Neural crest cell (in vitro differentiated cells): ENCODE measurements at regions not wholly inside any gene's neighbourhood (a gene's known extent, or its start where the extent isn't known, plus 50 kb on each side); places are given as distances from the start of the nearest gene placed in this dataset.

ENCODE experiments used
- DNase-seq: peaks from one replicate; pipeline ENCODE4 v3.0.0; 2021; ENCODE audit warnings: low read depth, mixed read lengths, low spot score
- H3K27ac Mint-ChIP-seq: one replicate; pipeline ENCODE4 v1.8.0; 2021; ENCODE audit warnings: mild to moderate bottlenecking, mixed read lengths; ENCODE audit not compliant: unreplicated experiment
- H3K27me3 Mint-ChIP-seq: 2 replicates; pipeline ENCODE4 v1.8.0; 2021; ENCODE audit warnings: low read depth, mild to moderate bottlenecking, mixed read lengths
- H3K36me3 Mint-ChIP-seq: 2 replicates; pipeline ENCODE4 v1.8.0; 2021; ENCODE audit warnings: low read depth, mild to moderate bottlenecking, mixed read lengths
- H3K4me1 Mint-ChIP-seq: 2 replicates; pipeline ENCODE4 v1.8.0; 2021; ENCODE audit warnings: mixed read lengths
- H3K4me3 Mint-ChIP-seq: one replicate; pipeline ENCODE4 v1.8.0; 2021; ENCODE audit warnings: mild to moderate bottlenecking, mixed read lengths
- H3K9me3 Mint-ChIP-seq: 2 replicates; pipeline ENCODE4 v1.8.0; 2021; ENCODE audit warnings: mixed read lengths
- TF ChIP-seq, protein P1 (sequence below): fragments of 200-600 bp; sonication (generic); conservative IDR thresholded peaks from 2 replicates; pipeline ENCODE4 v1.5.0; 2021; ENCODE audit warnings: antibody characterized with exemption, mild to moderate bottlenecking

DNA sequence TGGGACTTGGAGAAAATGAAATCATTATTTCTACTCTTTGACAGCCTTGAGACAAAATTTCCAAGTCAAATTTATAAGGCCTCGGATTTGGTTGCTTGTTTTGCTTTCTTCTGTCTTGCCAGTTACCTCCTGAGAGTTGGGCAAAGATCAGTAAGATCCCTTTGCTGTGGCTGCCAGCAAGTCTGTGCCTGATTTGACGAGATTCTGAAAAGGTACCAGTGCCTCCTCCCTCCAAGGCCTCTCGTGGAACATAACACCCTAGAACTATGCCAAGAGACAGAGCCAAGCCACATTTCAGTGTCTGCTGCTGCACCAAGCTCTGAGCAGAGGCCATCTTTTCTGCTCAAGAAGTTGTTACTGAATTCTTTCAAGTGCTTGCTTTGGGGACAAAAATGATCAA, 61.0 kb downstream of the GTPBP8 start:
- H3K4me3 Mint-ChIP-seq = no peak overlapping the region
- peaks cover 10% of the 10 kb centered on the region for H3K4me1 Mint-ChIP-seq
- H3K27me3 Mint-ChIP-seq = no peaks in the 10 kb centered on the region
- peaks cover 3% of the 10 kb centered on the region for H3K36me3 Mint-ChIP-seq
- peaks cover 2% of the 10 kb centered on the region for H3K9me3 Mint-ChIP-seq
- H3K27ac Mint-ChIP-seq = peak overlapping the region; percentile 36
- TF ChIP-seq, protein P1, sequence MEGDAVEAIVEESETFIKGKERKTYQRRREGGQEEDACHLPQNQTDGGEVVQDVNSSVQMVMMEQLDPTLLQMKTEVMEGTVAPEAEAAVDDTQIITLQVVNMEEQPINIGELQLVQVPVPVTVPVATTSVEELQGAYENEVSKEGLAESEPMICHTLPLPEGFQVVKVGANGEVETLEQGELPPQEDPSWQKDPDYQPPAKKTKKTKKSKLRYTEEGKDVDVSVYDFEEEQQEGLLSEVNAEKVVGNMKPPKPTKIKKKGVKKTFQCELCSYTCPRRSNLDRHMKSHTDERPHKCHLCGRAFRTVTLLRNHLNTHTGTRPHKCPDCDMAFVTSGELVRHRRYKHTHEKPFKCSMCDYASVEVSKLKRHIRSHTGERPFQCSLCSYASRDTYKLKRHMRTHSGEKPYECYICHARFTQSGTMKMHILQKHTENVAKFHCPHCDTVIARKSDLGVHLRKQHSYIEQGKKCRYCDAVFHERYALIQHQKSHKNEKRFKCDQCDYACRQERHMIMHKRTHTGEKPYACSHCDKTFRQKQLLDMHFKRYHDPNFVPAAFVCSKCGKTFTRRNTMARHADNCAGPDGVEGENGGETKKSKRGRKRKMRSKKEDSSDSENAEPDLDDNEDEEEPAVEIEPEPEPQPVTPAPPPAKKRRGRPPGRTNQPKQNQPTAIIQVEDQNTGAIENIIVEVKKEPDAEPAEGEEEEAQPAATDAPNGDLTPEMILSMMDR = no peak
- no peak for DNase-seq

- TF ChIP-seq, protein P1 = no peak
- H3K4me3 Mint-ChIP-seq = no peak overlapping the region
- peaks cover 10% of the 10 kb centered on the region for H3K4me1 Mint-ChIP-seq
- no peak overlapping the region for H3K27ac Mint-ChIP-seq
- no peaks in the 10 kb centered on the region for H3K27me3 Mint-ChIP-seq
- DNase-seq = no peak
- H3K36me3 Mint-ChIP-seq = peaks cover under 1% of the 10 kb centered on the region
- no peaks in the 10 kb centered on the region for H3K9me3 Mint-ChIP-seq
These were observed 62.4 kb downstream of the GTPBP8 start for GRCh38 chr3:113053169-113053568.

- H3K4me1 Mint-ChIP-seq = peaks cover 10% of the 10 kb centered on the region
- no peak for DNase-seq
- H3K36me3 Mint-ChIP-seq = no peaks in the 10 kb centered on the region
- no peaks in the 10 kb centered on the region for H3K9me3 Mint-ChIP-seq
- no peak overlapping the region for H3K4me3 Mint-ChIP-seq
- no peak overlapping the region for H3K27ac Mint-ChIP-seq
- no peaks in the 10 kb centered on the region for H3K27me3 Mint-ChIP-seq
- TF ChIP-seq, protein P1 = no peak
These were observed 63.8 kb downstream of the GTPBP8 start for GRCh38 chr3:113054552-113054951.

- TF ChIP-seq, protein P1 = no peak
- no peak for DNase-seq
- Mint-ChIP-seq H3K4me1 (peaks cover 10% of the 10 kb centered on the region), H3K27me3 (no peaks in the 10 kb centered on the region), H3K9me3 (no peaks in the 10 kb centered on the region), H3K27ac (no peak overlapping the region), H3K36me3 (no peaks in the 10 kb centered on the region), H3K4me3 (no peak overlapping the region)
These were observed 64.4 kb downstream of the GTPBP8 start for GRCh38 chr3:113055201-113055600.

DNA sequence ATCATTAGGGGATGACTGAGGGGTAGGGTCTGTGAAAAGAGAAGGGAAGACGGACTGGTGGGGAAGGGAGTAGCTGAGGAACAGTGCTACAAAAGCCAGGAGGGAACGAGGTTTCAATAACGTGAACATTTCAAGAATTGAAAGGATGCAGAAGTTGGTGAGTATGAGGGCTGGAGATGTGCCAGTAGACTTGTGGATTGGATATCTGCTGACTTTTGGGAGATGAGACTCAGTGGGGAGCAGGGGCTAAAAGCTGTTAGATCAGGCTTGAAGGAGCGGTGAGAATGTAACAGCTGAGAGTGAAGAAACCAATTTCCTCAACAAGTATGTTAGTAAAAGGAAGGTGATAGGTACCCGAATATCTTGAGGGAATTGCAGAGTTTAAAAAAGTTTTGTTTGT, 65.2 kb downstream of the GTPBP8 start:
- Mint-ChIP-seq H3K4me1 (peaks cover 10% of the 10 kb centered on the region), H3K27me3 (no peaks in the 10 kb centered on the region), H3K9me3 (peaks cover 2% of the 10 kb centered on the region), H3K4me3 (no peak overlapping the region), H3K36me3 (no peaks in the 10 kb centered on the region), H3K27ac (no peak overlapping the region)
- no peak for DNase-seq
- TF ChIP-seq, protein P1 = no peak

GRCh38 chr3:113057117-113057516, 66.3 kb downstream of the GTPBP8 start:
- TF ChIP-seq, protein P1 = no peak
- no peak for DNase-seq
- Mint-ChIP-seq H3K4me1 (peaks cover 5% of the 10 kb centered on the region), H3K4me3 (no peak overlapping the region), H3K36me3 (peaks cover 4% of the 10 kb centered on the region), H3K27me3 (no peaks in the 10 kb centered on the region), H3K9me3 (peaks cover 7% of the 10 kb centered on the region), H3K27ac (peak overlapping the region; percentile 31)
